ENCODE measurements at regions not wholly inside any gene's neighbourhood (a gene's known extent, or its start where the extent isn't known, plus 50 kb on each side); places are given as distances from the start of the nearest gene placed in this dataset.
"Not testable (repeated sequence)": the region's sequence is repeated elsewhere in the genome, so short reads cannot be mapped to it uniquely, and the experiment has no call there.

- Histone ChIP-seq H3K27me3 (no peaks in the 10 kb centered on the region), H3K4me1 (peaks cover 0 to 8% (median 0%) of the 10 kb centered on the region in 4 donors), H3K27ac (no peak overlapping the region), H3K9me3 (no peaks in the 10 kb centered on the region), H3K4me3 (no peak overlapping the region), H3K36me3 (no peaks in the 10 kb centered on the region)
- no peak for DNase-seq
- no peak for TF ChIP-seq POLR2A (IDR thresholded peaks at IDR 0.05)
- TF ChIP-seq CTCF (IDR thresholded peaks at IDR 0.05) = no peak
Observed at GRCh38 chr17:72380737-72381136, 259.9 kb downstream of the SOX9 start.

GRCh38 chr17:72381597-72382397, 261.0 kb downstream of the SOX9 start:
- Histone ChIP-seq H3K27me3 (no peaks in the 10 kb centered on the region), H3K36me3 (no peaks in the 10 kb centered on the region), H3K27ac (no peak overlapping the region), H3K4me3 (no peak overlapping the region), H3K9me3 (no peaks in the 10 kb centered on the region), H3K4me1 (peaks cover 0 to 8% (median 0%) of the 10 kb centered on the region in 4 donors)
- TF ChIP-seq POLR2A (IDR thresholded peaks at IDR 0.05) = no peak
- no peak for TF ChIP-seq CTCF (IDR thresholded peaks at IDR 0.05)
- no peak for DNase-seq

- TF ChIP-seq CTCF (IDR thresholded peaks at IDR 0.05) = no peak
- no peak for TF ChIP-seq POLR2A (IDR thresholded peaks at IDR 0.05)
- H3K9me3 ChIP-seq = no peaks in the 10 kb centered on the region
- DNase-seq = no peak
- H3K4me1 ChIP-seq = peaks cover 0 to 8% (median 0%) of the 10 kb centered on the region in 4 donors
- H3K27ac ChIP-seq = no peak overlapping the region
- H3K27me3 ChIP-seq = no peaks in the 10 kb centered on the region
- H3K36me3 ChIP-seq = no peaks in the 10 kb centered on the region
- no peak overlapping the region for H3K4me3 ChIP-seq
Observed at GRCh38 chr17:72382971-72383722, 262.3 kb downstream of the SOX9 start.

GRCh38 chr17:72385475-72385874, 264.7 kb downstream of the SOX9 start:
- TF ChIP-seq CTCF (IDR thresholded peaks at IDR 0.05) = no peak
- no peak for TF ChIP-seq POLR2A (IDR thresholded peaks at IDR 0.05)
- no peaks in the 10 kb centered on the region for H3K27me3 ChIP-seq
- H3K4me1 ChIP-seq = peaks cover 0 to 8% (median 0%) of the 10 kb centered on the region in 4 donors
- H3K36me3 ChIP-seq = no peaks in the 10 kb centered on the region
- H3K27ac ChIP-seq = no peak overlapping the region
- no peak for DNase-seq
- H3K9me3 ChIP-seq = no peaks in the 10 kb centered on the region
- H3K4me3 ChIP-seq = no peak overlapping the region

GRCh38 chr17:72386173-72386572, 265.4 kb downstream of the SOX9 start:
- not testable (repeated sequence) for H3K27ac ChIP-seq, H3K36me3 ChIP-seq, DNase-seq, H3K4me3 ChIP-seq, H3K9me3 ChIP-seq, H3K27me3 ChIP-seq, H3K4me1 ChIP-seq

GRCh38 chr17:72386619-72387237, 265.9 kb downstream of the SOX9 start:
- H3K9me3 ChIP-seq = no peaks in the 10 kb centered on the region
- H3K4me1 ChIP-seq = peaks cover 0 to 8% (median 0%) of the 10 kb centered on the region in 4 donors
- no peak overlapping the region for H3K27ac ChIP-seq
- H3K36me3 ChIP-seq = no peaks in the 10 kb centered on the region
- TF ChIP-seq CTCF (IDR thresholded peaks at IDR 0.05) (no peak), POLR2A (IDR thresholded peaks at IDR 0.05) (no peak)
- H3K27me3 ChIP-seq = no peaks in the 10 kb centered on the region
- DNase-seq = no peak
- H3K4me3 ChIP-seq = no peak overlapping the region

Measured in Peyer's patch (tissue), 4 donors.